ENCODE measurements at regions not wholly inside any gene's neighbourhood (a gene's known extent, or its start where the extent isn't known, plus 50 kb on each side); places are given as distances from the start of the nearest gene placed in this dataset.

DNA sequence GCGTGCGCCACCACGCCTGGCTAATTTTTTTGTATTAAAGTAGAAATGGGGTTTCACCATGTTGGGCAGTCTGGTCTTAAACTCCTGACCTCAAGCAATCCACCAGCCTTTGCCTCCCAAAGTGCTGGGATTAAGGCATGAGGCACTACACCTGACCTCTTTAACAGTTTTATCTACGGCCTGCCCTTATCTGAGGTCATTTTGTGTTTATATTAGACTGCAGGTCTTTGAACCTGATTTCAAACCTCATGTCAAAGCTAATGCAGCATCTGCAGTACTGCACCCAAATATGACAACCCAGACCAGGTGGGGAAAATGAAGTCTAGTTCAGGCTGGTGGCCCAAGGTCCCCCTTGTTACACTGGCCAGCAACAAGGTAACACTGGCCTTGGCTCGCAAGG, 89.3 kb upstream of the ARMC2 start:
- no peak overlapping the region for H3K27ac ChIP-seq (ENCODE audit: low read length)
- H3K9me2 ChIP-seq (replicated peaks; ENCODE audit: insufficient read depth, low read length), result no peaks in the 10 kb centered on the region
- H3K9ac ChIP-seq (ENCODE audit: low read length), result no peak overlapping the region
- no peaks in the 10 kb centered on the region for H3K79me2 ChIP-seq (ENCODE audit: low read length)
- H3K27me3 ChIP-seq (ENCODE audit: low read length), result no peaks in the 10 kb centered on the region
- no peaks in the 10 kb centered on the region for H3K9me3 ChIP-seq (ENCODE audit: low read length)
- H3K4me1 ChIP-seq (ENCODE audit: low read length), result peaks cover 12% of the 10 kb centered on the region
- no peak overlapping the region for H2AFZ ChIP-seq (ENCODE audit: low read length)
- no peak for DNase-seq
- H4K20me1 ChIP-seq (ENCODE audit: insufficient read depth, low read depth, low read length), result no peaks in the 10 kb centered on the region
- H3K36me3 ChIP-seq (ENCODE audit: insufficient read depth, low read length), result no peaks in the 10 kb centered on the region
- no peak overlapping the region for H3K4me3 ChIP-seq (ENCODE audit: low read length)
- H3K4me2 ChIP-seq (ENCODE audit: low read depth, low read length, poor library complexity, severe bottlenecking), result no peak overlapping the region

DNA sequence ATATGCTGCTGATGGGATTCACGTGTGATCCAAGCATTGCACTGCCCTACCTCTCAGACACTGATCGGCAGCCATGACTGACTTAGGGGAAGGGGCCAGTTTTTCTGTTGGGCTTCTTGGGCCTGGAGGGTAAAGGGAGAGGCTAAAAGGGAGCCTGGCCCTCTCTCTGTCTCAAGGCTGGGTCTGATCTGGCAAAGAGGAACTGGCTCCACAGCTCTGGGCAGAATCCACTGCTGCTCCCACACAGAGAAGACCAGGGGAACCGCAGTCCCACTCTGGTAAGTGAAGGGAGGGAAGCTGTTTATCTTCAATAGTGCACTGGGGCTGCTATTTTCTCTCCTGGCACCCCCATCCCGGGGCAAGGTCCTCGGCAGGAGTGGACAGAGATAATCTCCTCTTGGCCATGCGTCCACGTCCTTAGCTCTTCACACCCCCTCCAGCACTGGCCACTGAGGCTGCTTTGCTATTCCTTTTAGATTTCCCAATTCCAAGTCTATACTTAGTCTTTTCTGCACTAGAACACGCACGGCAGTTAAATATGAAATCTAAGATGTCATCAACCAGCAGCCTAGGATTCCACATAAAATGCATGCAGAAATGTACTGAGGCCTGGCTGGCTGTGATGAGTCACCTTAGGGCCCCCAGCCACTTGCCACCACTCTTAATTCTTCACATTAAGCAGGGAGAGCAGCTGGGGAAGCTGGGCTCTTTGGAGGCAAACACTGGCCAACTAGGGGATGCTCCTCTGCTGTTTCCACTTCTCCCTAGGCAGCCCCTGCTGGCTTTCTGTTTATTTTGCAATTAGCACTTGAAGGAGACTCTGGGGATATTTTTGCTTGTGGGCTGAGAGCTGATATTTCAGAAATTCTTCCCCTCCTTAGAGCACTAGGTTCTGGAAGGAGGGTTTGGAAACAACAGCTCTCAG, 87.8 kb upstream of the ARMC2 start:
- Histone ChIP-seq H3K9me3 (ENCODE audit: low read length) (no peaks in the 10 kb centered on the region), H3K9me2 (replicated peaks; ENCODE audit: insufficient read depth, low read length) (no peaks in the 10 kb centered on the region), H3K27me3 (ENCODE audit: low read length) (no peaks in the 10 kb centered on the region), H3K4me3 (ENCODE audit: low read length) (no peak overlapping the region), H3K79me2 (ENCODE audit: low read length) (no peaks in the 10 kb centered on the region), H3K9ac (ENCODE audit: low read length) (no peak overlapping the region), H3K4me2 (ENCODE audit: low read depth, low read length, poor library complexity, severe bottlenecking) (no peak overlapping the region), H2AFZ (ENCODE audit: low read length) (no peak overlapping the region), H3K27ac (ENCODE audit: low read length) (no peak overlapping the region), H3K4me1 (ENCODE audit: low read length) (peaks cover 8% of the 10 kb centered on the region), H3K36me3 (ENCODE audit: insufficient read depth, low read length) (no peaks in the 10 kb centered on the region), H4K20me1 (ENCODE audit: insufficient read depth, low read depth, low read length) (no peaks in the 10 kb centered on the region)
- no peak for DNase-seq

- no peak overlapping the region for H3K9ac ChIP-seq (ENCODE audit: low read length)
- no peak overlapping the region for H3K4me2 ChIP-seq (ENCODE audit: low read depth, low read length, poor library complexity, severe bottlenecking)
- no peaks in the 10 kb centered on the region for H3K9me2 ChIP-seq (replicated peaks; ENCODE audit: insufficient read depth, low read length)
- H3K9me3 ChIP-seq (ENCODE audit: low read length), result no peaks in the 10 kb centered on the region
- no peak overlapping the region for H3K27ac ChIP-seq (ENCODE audit: low read length)
- H3K27me3 ChIP-seq (ENCODE audit: low read length), result no peaks in the 10 kb centered on the region
- H2AFZ ChIP-seq (ENCODE audit: low read length), result no peak overlapping the region
- no peaks in the 10 kb centered on the region for H4K20me1 ChIP-seq (ENCODE audit: insufficient read depth, low read depth, low read length)
- no peaks in the 10 kb centered on the region for H3K79me2 ChIP-seq (ENCODE audit: low read length)
- H3K4me3 ChIP-seq (ENCODE audit: low read length), result no peak overlapping the region
- H3K4me1 ChIP-seq (ENCODE audit: low read length), result peaks cover 5% of the 10 kb centered on the region
- no peak for DNase-seq
- H3K36me3 ChIP-seq (ENCODE audit: insufficient read depth, low read length), result no peaks in the 10 kb centered on the region
These were observed 85.8 kb upstream of the ARMC2 start for GRCh38 chr6:108762394-108762793.

DNA sequence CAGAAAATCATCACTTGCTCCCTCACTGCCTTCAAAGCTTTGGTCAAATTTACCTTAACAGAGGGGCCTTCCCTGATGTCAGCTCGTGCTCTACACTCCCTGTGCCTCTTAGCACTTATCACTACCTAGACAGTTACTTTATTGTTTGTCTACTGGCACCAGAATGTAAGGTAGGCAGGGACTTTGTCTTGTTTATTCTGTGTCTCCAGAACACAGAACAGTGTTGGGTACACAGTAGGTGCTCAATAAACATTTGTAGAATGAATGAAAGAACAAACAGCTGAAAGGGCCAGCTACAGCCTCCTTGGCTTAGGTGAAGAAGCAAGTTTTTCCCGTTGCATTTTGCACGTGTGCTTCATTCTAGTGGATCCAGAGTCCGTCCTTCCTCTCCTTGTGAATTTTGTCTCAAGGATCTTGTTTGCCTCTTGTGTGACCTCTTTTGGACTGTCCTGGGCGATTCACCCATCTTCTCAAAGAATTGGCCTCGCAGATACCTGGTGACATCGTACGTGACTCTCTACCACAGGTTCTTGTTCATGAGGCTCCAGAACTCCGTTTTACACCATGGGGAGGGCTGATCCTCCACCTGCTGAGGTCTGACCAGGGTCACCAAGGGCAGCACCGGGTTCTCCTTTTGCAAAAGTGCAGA, 84.2 kb upstream of the ARMC2 start:
- H3K4me2 ChIP-seq (ENCODE audit: low read depth, low read length, poor library complexity, severe bottlenecking), result no peak overlapping the region
- DNase-seq, result no peak
- no peak overlapping the region for H3K27ac ChIP-seq (ENCODE audit: low read length)
- H3K4me1 ChIP-seq (ENCODE audit: low read length), result peaks cover 6% of the 10 kb centered on the region
- H3K36me3 ChIP-seq (ENCODE audit: insufficient read depth, low read length), result no peaks in the 10 kb centered on the region
- H2AFZ ChIP-seq (ENCODE audit: low read length), result no peak overlapping the region
- H3K4me3 ChIP-seq (ENCODE audit: low read length), result no peak overlapping the region
- no peaks in the 10 kb centered on the region for H3K9me2 ChIP-seq (replicated peaks; ENCODE audit: insufficient read depth, low read length)
- no peaks in the 10 kb centered on the region for H3K79me2 ChIP-seq (ENCODE audit: low read length)
- H3K9ac ChIP-seq (ENCODE audit: low read length), result no peak overlapping the region
- H3K27me3 ChIP-seq (ENCODE audit: low read length), result no peaks in the 10 kb centered on the region
- no peaks in the 10 kb centered on the region for H4K20me1 ChIP-seq (ENCODE audit: insufficient read depth, low read depth, low read length)
- no peaks in the 10 kb centered on the region for H3K9me3 ChIP-seq (ENCODE audit: low read length)

DNA sequence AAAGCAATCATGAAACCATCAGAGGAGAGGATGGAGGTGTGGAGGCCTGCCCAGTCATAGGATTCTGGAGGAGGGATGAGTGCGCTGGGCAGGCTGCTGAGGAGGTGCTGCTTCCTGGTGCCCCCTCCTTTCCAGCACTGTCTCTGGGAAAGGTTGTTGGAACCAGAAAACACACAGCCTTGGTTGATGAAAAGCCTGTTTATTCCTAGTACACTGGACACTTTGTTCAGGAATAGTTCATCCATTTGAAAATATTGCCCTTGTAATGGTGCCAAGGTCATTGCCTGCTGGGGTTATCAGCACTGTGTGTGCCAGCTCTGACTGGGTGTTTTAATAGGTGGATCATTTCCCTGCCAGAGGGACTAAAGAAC, 83.7 kb upstream of the ARMC2 start:
- H3K9me2 ChIP-seq (replicated peaks; ENCODE audit: insufficient read depth, low read length), result no peaks in the 10 kb centered on the region

GRCh38 chr6:108765495-108765894, 82.7 kb upstream of the ARMC2 start:
- Histone ChIP-seq H3K27me3 (ENCODE audit: low read length) (no peaks in the 10 kb centered on the region), H3K4me2 (ENCODE audit: low read depth, low read length, poor library complexity, severe bottlenecking) (no peak overlapping the region), H3K36me3 (ENCODE audit: insufficient read depth, low read length) (no peaks in the 10 kb centered on the region), H4K20me1 (ENCODE audit: insufficient read depth, low read depth, low read length) (no peaks in the 10 kb centered on the region), H3K9me3 (ENCODE audit: low read length) (no peaks in the 10 kb centered on the region), H2AFZ (ENCODE audit: low read length) (no peak overlapping the region), H3K79me2 (ENCODE audit: low read length) (no peaks in the 10 kb centered on the region), H3K4me3 (ENCODE audit: low read length) (no peak overlapping the region), H3K9me2 (replicated peaks; ENCODE audit: insufficient read depth, low read length) (no peaks in the 10 kb centered on the region), H3K9ac (ENCODE audit: low read length) (no peak overlapping the region), H3K4me1 (ENCODE audit: low read length) (peaks cover 6% of the 10 kb centered on the region), H3K27ac (ENCODE audit: low read length) (no peak overlapping the region)
- DNase-seq, result no peak

More for the DNA sequence above, 83.7 kb upstream of the ARMC2 start:
- peaks cover 6% of the 10 kb centered on the region for H3K4me1 ChIP-seq (ENCODE audit: low read length)
- no peaks in the 10 kb centered on the region for H3K27me3 ChIP-seq (ENCODE audit: low read length)
- no peak overlapping the region for H3K4me3 ChIP-seq (ENCODE audit: low read length)
- H3K36me3 ChIP-seq (ENCODE audit: insufficient read depth, low read length), result no peaks in the 10 kb centered on the region
- H3K4me2 ChIP-seq (ENCODE audit: low read depth, low read length, poor library complexity, severe bottlenecking), result no peak overlapping the region
- no peaks in the 10 kb centered on the region for H3K79me2 ChIP-seq (ENCODE audit: low read length)
- DNase-seq, result no peak
- no peak overlapping the region for H3K9ac ChIP-seq (ENCODE audit: low read length)
- H3K9me3 ChIP-seq (ENCODE audit: low read length), result no peaks in the 10 kb centered on the region
- H2AFZ ChIP-seq (ENCODE audit: low read length), result no peak overlapping the region
- no peaks in the 10 kb centered on the region for H4K20me1 ChIP-seq (ENCODE audit: insufficient read depth, low read depth, low read length)
- no peak overlapping the region for H3K27ac ChIP-seq (ENCODE audit: low read length)

GRCh38 chr6:108766419-108766818, 81.8 kb upstream of the ARMC2 start:
- no peak for DNase-seq
- H3K4me1 ChIP-seq (ENCODE audit: low read length), result peaks cover 6% of the 10 kb centered on the region
- no peak overlapping the region for H3K4me3 ChIP-seq (ENCODE audit: low read length)
- no peak overlapping the region for H3K27ac ChIP-seq (ENCODE audit: low read length)
- H3K27me3 ChIP-seq (ENCODE audit: low read length), result no peaks in the 10 kb centered on the region
- H4K20me1 ChIP-seq (ENCODE audit: insufficient read depth, low read depth, low read length), result no peaks in the 10 kb centered on the region
- no peaks in the 10 kb centered on the region for H3K9me3 ChIP-seq (ENCODE audit: low read length)
- no peaks in the 10 kb centered on the region for H3K79me2 ChIP-seq (ENCODE audit: low read length)
- H3K36me3 ChIP-seq (ENCODE audit: insufficient read depth, low read length), result no peaks in the 10 kb centered on the region
- H3K9me2 ChIP-seq (replicated peaks; ENCODE audit: insufficient read depth, low read length), result no peaks in the 10 kb centered on the region
- no peak overlapping the region for H3K9ac ChIP-seq (ENCODE audit: low read length)
- no peak overlapping the region for H3K4me2 ChIP-seq (ENCODE audit: low read depth, low read length, poor library complexity, severe bottlenecking)
- no peak overlapping the region for H2AFZ ChIP-seq (ENCODE audit: low read length)

- Histone ChIP-seq H3K36me3 (ENCODE audit: insufficient read depth, low read length) (no peaks in the 10 kb centered on the region), H3K27me3 (ENCODE audit: low read length) (no peaks in the 10 kb centered on the region), H3K9ac (ENCODE audit: low read length) (no peak overlapping the region), H3K9me3 (ENCODE audit: low read length) (no peaks in the 10 kb centered on the region), H3K4me3 (ENCODE audit: low read length) (no peak overlapping the region), H3K9me2 (replicated peaks; ENCODE audit: insufficient read depth, low read length) (no peaks in the 10 kb centered on the region), H2AFZ (ENCODE audit: low read length) (no peak overlapping the region), H3K4me1 (ENCODE audit: low read length) (peaks cover 6% of the 10 kb centered on the region), H4K20me1 (ENCODE audit: insufficient read depth, low read depth, low read length) (no peaks in the 10 kb centered on the region), H3K27ac (ENCODE audit: low read length) (no peak overlapping the region), H3K4me2 (ENCODE audit: low read depth, low read length, poor library complexity, severe bottlenecking) (no peak overlapping the region), H3K79me2 (ENCODE audit: low read length) (no peaks in the 10 kb centered on the region)
- no peak for DNase-seq
These were observed 81.3 kb upstream of the ARMC2 start for GRCh38 chr6:108766886-108767285.

All from Karpas-422 (cell line).